ENCODE measurements at regions not wholly inside any gene's neighbourhood (a gene's known extent, or its start where the extent isn't known, plus 50 kb on each side); places are given as distances from the start of the nearest gene placed in this dataset.

DNA sequence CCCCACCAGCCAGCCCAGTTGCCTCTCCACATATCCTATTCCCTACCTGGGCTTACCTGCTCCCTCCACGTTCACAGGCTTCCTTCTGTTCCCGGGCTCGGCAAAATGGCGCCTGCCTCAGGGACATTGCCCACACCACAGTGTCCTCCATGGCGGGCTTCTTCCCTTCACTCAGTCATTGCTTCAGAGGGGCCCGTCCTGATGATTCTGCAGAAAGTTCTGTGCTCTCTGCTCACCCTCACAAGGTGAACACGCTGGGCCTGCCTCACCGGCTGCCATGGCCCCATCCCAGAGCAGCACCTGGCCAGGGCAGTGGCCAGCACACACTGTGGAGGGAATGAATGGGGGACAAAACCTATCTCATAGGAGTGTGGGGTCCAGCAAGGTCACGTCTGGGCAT is 313.0 kb downstream of the GADD45G start:
- Mint-ChIP-seq H3K27me3 (ENCODE audit: insufficient read depth, unreplicated experiment) (no peaks in the 10 kb centered on the region), H3K4me1 (ENCODE audit: low read depth, unreplicated experiment) (peaks cover 27% of the 10 kb centered on the region), H3K9me3 (ENCODE audit: unreplicated experiment) (no peaks in the 10 kb centered on the region), H3K36me3 (ENCODE audit: insufficient read depth, unreplicated experiment) (no peaks in the 10 kb centered on the region), H3K4me3 (ENCODE audit: unreplicated experiment) (no peak overlapping the region), H3K27ac (ENCODE audit: unreplicated experiment) (no peak overlapping the region)
- TF ChIP-seq, protein P1, sequence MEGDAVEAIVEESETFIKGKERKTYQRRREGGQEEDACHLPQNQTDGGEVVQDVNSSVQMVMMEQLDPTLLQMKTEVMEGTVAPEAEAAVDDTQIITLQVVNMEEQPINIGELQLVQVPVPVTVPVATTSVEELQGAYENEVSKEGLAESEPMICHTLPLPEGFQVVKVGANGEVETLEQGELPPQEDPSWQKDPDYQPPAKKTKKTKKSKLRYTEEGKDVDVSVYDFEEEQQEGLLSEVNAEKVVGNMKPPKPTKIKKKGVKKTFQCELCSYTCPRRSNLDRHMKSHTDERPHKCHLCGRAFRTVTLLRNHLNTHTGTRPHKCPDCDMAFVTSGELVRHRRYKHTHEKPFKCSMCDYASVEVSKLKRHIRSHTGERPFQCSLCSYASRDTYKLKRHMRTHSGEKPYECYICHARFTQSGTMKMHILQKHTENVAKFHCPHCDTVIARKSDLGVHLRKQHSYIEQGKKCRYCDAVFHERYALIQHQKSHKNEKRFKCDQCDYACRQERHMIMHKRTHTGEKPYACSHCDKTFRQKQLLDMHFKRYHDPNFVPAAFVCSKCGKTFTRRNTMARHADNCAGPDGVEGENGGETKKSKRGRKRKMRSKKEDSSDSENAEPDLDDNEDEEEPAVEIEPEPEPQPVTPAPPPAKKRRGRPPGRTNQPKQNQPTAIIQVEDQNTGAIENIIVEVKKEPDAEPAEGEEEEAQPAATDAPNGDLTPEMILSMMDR (IDR thresholded peaks at IDR 0.05; ENCODE audit: insufficient read depth in 1 of 2, low read depth in 1 of 2, low read length in 1 of 2, severe bottlenecking in 1 of 2, unreplicated experiment in 1 of 2): no peak
- Histone ChIP-seq H3K4me3 (ENCODE audit: low read depth, low read length) (no peak overlapping the region), H3K4me1 (peaks cover 32% of the 10 kb centered on the region), H3K9me3 (no peaks in the 10 kb centered on the region), H3K27me3 (replicated peaks; ENCODE audit: control insufficient read depth, insufficient read depth, low read length) (no peaks in the 10 kb centered on the region), H3K36me3 (ENCODE audit: control insufficient read depth, insufficient read depth, low read length) (no peaks in the 10 kb centered on the region)
- BruUV-seq (replicated peaks): no TSS peak
- intact Hi-C loops (cut with micrococcal nuclease; ENCODE audit: unreplicated experiment): no loop called here
- POLR2A ChIA-PET: no interaction called here
- no peak for DNase-seq
- CTCF ChIA-PET: no interaction called here

- TF ChIP-seq, protein P1 (IDR thresholded peaks at IDR 0.05; ENCODE audit: insufficient read depth in 1 of 2, low read depth in 1 of 2, low read length in 1 of 2, severe bottlenecking in 1 of 2, unreplicated experiment in 1 of 2): no peak
- Mint-ChIP-seq H3K9me3 (ENCODE audit: unreplicated experiment) (no peaks in the 10 kb centered on the region), H3K27ac (ENCODE audit: unreplicated experiment) (no peak overlapping the region), H3K4me1 (ENCODE audit: low read depth, unreplicated experiment) (peaks cover 41% of the 10 kb centered on the region), H3K36me3 (ENCODE audit: insufficient read depth, unreplicated experiment) (peaks cover 9% of the 10 kb centered on the region), H3K27me3 (ENCODE audit: insufficient read depth, unreplicated experiment) (no peaks in the 10 kb centered on the region), H3K4me3 (ENCODE audit: unreplicated experiment) (no peak overlapping the region)
- ChIA-PET POLR2A (no interaction called here), CTCF (interaction anchor here (0.6 kb wide), 1 partner anchor 150 kb away, joined by 3 read pairs; no protein-coding TSS in a partner anchor)
- no peak overlapping the region for H3K4me3 ChIP-seq (ENCODE audit: low read depth, low read length)
- intact Hi-C loops (cut with micrococcal nuclease; ENCODE audit: unreplicated experiment): no loop called here
- peaks cover 43% of the 10 kb centered on the region for H3K4me1 ChIP-seq
- no peaks in the 10 kb centered on the region for H3K9me3 ChIP-seq
- no TSS peak for BruUV-seq (replicated peaks)
- H3K27me3 ChIP-seq (replicated peaks; ENCODE audit: control insufficient read depth, insufficient read depth, low read length): no peaks in the 10 kb centered on the region
- no peaks in the 10 kb centered on the region for H3K36me3 ChIP-seq (ENCODE audit: control insufficient read depth, insufficient read depth, low read length)
- no peak for DNase-seq
These were observed 314.4 kb downstream of the GADD45G start for GRCh38 chr9:89919171-89919681.

- ChIA-PET CTCF (no interaction called here), POLR2A (interaction anchor here (0.9 kb wide), 1 partner anchor 182 kb away, joined by 3 read pairs; no protein-coding TSS in a partner anchor)
- TF ChIP-seq, protein P1 (IDR thresholded peaks at IDR 0.05; ENCODE audit: insufficient read depth in 1 of 2, low read depth in 1 of 2, low read length in 1 of 2, severe bottlenecking in 1 of 2, unreplicated experiment in 1 of 2): no peak
- Histone ChIP-seq H3K27me3 (replicated peaks; ENCODE audit: control insufficient read depth, insufficient read depth, low read length) (no peaks in the 10 kb centered on the region), H3K9me3 (no peaks in the 10 kb centered on the region), H3K4me3 (ENCODE audit: low read depth, low read length) (no peak overlapping the region), H3K36me3 (ENCODE audit: control insufficient read depth, insufficient read depth, low read length) (no peaks in the 10 kb centered on the region), H3K4me1 (peaks cover 50% of the 10 kb centered on the region)
- Mint-ChIP-seq H3K4me3 (ENCODE audit: unreplicated experiment) (no peak overlapping the region), H3K36me3 (ENCODE audit: insufficient read depth, unreplicated experiment) (peaks cover 13% of the 10 kb centered on the region), H3K27ac (ENCODE audit: unreplicated experiment) (peak overlapping the region; percentile 33), H3K27me3 (ENCODE audit: insufficient read depth, unreplicated experiment) (no peaks in the 10 kb centered on the region), H3K9me3 (ENCODE audit: unreplicated experiment) (no peaks in the 10 kb centered on the region), H3K4me1 (ENCODE audit: low read depth, unreplicated experiment) (peaks cover 42% of the 10 kb centered on the region)
- intact Hi-C loops (cut with micrococcal nuclease; ENCODE audit: unreplicated experiment): loop anchor here (5.0 to 10.0 kb wide), 2 partner anchors 75 to 182 kb away; no protein-coding TSS in a partner anchor
- BruUV-seq (replicated peaks): no TSS peak
- DNase-seq: no peak
These were observed 315.3 kb downstream of the GADD45G start for GRCh38 chr9:89920131-89920530.

Data from Caco-2 (cell line).